AML-193 (cell line): ENCODE measurements at regions not wholly inside any gene's neighbourhood (a gene's known extent, or its start where the extent isn't known, plus 50 kb on each side); places are given as distances from the start of the nearest gene placed in this dataset.

Source experiments
- DNase-seq, 2 experiments: peaks; one replicate each; lab custom pipeline; 2025; lab: John Stamatoyannopoulos, UW

DNA sequence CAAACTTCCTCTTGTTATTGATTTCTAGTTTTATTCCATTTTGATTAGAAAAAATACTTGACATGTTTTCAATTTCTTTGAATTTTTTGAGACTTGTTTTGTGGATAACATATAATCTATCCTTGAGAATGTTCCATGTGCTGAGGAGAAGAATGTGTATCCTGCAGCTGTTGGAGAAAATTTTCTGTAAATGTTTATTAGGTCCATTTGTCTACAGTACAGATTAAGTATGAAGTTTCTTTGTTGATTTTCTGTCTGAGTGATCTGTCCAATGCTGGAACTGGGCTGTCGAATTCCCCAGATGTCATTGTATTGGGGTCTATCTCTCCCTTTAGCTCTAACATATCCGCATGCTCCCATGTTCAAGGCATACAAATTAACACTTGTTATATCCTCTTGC is 251.2 kb downstream of the CSNK1G3 start:
- no peak for DNase-seq

- DNase-seq: no peak
These were observed 244.8 kb downstream of the CSNK1G3 start for GRCh38 chr5:123756816-123757215.

- DNase-seq: no peak
These were observed 244.3 kb downstream of the CSNK1G3 start for GRCh38 chr5:123756318-123756665.

DNA sequence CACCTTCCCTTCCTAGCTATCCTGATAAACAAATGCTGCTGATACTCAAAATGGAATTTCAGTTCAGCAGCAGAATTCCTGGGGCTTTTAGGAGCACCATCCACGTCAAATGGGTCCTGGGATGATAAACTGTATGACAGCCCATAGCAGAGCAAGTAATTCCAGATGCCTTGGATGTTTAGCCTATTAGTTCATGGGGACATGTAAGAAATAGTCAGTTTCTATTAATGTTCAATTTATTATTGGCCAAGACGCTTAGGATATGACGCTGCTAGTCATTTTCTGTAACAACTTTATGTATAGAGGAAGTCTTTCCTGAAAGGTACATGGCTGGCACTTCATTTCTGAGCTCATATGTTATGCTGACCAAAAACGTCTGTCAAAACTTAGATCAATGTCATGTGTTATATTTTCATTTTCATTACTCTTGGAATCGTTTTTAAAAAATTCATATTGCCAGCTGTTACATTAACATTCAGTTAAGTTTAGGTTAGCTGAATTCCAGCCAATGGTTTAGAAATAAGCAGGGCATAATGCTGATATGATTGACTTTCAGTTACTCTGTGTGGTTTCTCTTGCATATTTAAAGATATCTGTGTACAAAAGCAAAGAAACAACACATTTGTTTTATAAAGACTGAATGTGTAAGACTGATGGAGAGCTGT is 243.8 kb downstream of the CSNK1G3 start:
- DNase-seq: no peak

DNA sequence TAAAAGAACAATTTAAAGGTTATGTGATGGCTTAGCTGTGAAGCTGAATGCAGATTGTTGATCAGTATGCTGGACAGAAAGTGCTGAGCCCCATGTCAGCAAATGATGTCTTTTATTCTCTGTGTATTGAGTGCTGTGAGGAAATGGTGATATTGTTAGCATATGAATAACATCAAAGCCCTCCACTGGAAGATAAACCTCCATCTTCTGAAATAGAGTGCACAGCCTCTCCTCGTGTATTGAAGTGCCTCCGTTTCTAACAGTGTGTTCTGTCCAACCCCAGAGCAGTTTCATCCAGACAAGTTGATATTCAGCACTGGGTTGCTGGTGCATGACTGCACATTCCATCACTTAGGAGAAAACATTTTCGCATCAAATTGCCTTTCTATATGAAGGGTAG is 242.9 kb downstream of the CSNK1G3 start:
- DNase-seq: no peak

- no peak for DNase-seq
These were observed 242.2 kb downstream of the CSNK1G3 start for GRCh38 chr5:123753937-123754891.

GRCh38 chr5:123753180-123753936 is 241.4 kb downstream of the CSNK1G3 start:
- no peak for DNase-seq

DNA sequence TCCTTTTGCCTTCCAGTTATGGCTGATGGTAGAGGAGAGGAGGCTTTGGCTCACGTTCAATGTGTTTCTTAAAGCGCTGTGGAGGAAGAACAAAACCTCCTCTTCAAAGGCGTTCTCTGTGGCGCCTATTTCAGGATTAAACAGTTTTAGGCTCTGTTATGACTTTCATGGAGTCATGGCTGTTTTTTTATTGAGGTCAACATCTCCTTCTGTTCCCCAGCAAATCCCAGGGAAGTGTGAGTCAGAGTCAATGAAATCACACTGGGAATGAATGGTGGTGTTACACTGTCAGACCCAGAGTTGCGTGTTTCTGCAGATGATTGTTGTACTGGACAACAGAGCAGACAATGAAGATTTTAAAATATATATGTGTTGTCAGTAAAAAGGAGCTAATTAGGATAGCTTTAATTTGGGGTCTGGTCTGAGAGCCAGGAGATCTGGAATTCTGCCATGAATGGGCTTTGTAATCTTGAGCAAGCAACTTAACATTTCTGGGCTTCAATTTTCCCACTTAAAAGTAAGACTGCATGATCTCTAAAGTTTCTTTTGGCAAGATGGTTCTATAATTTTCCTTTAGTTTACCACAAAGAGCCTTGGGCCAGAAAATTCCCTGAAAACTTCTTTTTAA is 240.7 kb downstream of the CSNK1G3 start:
- DNase-seq: no peak

DNA sequence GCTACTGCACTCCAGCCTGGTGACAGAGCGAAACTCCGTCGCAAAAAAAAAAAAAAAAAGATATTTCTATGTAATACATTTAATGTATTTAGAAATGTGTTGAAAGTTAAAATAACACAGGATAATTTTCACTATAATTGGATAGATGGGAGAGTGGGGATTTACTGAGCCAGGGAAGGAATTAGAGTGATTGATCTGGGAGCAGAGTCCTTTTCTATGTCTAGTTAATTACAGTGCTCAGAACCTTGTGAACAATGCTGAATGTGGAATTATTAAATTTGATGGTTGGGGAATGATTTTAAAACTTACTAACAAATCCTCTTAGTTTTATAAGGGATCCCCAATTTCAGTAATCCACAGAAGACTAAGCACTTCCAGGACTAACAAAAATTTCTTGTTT is 239.7 kb downstream of the CSNK1G3 start:
- no peak for DNase-seq

DNA sequence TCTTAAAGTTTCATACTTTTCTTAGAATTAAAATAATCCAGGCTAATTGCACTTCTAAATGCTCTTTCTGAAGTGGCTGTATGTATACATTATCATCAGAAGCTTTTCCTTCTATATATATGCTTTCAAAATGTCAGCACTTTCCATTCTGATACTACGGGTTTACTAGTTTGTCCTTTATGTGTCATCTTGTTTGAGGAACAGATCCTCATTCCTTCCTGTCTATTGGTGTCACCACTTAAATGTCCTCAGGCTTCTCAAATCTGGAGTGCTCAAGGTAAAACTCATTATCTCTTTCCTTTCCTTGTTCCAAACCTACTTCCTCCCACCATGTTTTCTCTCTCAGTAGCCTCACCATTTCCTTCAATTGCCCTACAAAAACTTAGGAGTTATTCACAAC is 236.3 kb downstream of the CSNK1G3 start:
- no peak for DNase-seq

DNA sequence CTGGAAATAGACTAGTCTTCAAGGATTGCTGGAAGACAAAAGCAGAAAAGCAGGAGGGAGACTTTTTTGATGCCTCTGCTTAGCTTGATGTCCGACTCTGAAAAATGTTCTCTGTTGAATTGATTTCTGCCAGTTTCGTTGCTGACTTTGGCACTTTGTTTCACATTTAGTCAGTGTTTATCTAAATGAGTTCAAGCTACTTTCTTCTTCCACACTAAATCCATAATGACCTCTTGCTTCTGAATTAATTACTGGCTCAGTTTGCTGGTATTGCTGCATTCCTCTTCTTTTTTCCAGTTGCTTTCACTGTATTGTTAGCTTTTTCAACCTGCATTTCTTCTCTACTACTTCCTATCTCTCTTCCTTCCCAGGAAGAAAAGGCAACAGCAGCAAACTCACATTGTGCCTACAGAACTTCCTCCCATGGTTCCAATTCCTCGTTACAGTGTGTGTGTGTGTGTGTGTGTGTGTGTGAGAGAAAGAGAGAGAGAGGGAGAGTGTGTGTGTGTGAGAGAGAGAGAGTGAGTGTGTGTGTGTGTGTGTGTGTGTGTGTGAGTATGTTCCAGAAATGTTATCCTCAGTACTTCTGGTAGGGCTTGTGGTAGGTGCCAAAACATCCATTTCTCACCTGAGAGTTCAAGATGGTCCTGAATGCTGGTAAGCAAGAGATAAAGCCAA is 234.8 kb downstream of the CSNK1G3 start:
- DNase-seq: no peak

DNA sequence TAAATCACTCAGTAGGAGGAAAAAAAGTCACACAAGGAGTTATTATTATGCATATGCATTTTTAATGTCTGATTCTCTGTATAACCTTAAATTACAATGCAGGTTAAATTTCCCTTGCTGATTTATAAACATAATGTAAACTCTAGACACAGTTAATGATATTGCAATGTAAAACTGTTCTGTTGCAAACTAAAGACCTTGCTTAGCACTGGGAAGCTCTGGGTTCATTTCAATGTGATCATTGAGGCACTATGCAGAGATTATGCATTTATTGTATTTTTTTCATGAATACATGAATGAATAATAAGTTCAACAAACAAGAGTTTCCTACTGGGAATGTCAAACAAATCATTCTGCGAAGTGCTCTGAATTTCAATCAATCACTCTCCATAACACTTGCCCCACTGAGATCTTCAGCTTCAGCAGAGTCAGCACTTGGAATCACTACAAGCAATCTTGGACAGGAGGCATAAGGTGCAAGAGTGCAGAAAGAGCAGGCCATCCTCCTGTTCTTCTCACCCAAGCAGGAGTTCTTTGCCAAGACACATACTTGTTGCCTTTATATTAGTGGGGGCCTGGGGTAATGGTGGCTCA is 232.1 kb downstream of the CSNK1G3 start:
- no peak for DNase-seq

DNA sequence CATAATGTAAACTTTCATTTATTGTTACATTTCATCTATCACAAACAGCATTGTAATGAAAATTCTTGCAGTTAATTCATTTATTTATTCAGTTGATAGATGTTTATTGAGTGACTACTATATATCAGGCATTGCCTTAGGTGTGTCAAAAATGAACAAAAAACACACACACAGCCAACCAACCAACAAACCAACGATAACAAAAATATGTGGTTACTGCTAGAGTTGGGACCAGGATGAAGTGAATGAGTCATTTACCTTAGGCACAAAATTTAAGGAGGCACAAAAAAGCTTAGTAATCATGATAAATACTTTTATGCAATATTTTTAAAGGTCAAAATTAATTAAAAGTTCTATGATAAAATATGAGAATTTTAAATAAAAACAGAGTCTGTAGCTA is 223.4 kb downstream of the CSNK1G3 start:
- no peak for DNase-seq

DNA sequence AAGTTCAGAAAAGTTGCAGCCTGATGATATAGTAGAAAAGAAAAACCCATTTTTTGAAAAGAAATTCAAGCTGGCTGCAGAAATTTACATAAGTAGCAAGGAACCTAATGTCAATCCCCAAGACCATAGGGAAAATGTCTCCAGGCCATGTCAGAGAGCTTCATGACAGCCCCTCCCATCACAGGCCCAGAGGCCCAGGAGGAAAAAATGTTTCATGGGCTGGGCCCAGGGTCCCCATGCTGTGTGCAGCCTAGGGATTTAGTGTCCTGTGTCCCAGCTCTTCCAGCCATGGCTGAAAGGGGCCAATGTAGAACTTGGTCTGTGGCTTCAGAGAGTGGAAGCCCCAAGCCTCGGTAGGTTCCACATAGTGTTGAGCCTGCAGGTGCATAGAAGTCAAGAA is 220.3 kb downstream of the CSNK1G3 start:
- no peak for DNase-seq

DNA sequence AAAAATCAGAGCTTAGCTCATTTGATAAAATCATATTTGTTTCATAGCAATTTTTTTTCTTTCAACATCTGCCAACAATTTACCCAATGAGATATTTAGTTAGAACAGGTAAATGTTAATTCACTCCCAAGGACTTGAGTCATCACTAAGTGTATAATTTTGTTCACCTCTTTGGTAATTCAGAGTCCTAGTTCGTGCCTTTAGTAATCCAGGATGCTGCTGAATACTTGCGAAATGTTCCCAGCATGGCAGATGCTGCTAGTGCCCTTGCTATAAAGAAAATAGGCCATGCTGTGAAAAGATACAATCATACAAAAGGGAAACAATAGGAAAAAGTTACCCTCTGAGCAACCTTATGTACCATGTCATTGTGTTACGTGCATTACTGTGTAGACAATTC is 210.5 kb downstream of the CSNK1G3 start:
- DNase-seq: no peak

GRCh38 chr5:123721675-123722276 is 209.8 kb downstream of the CSNK1G3 start:
- no peak for DNase-seq

DNA sequence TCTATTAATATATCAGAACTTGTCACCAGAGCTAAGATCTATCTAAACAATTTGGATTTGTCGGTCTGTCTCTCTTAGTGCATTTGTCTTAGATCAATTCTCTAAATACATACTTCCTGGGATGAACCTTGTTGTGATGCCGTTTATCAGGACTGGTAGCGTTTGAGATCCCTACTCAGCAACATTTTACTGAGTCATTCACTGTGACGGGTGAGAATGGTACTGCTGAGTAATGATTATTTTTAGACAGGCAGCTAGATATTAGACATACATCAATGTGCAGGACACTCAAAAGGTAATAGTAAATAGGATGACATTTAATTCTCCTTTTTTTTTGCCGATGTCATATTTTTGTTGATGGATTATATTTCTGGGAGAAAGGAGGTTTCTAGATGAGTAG is 209.0 kb downstream of the CSNK1G3 start:
- no peak for DNase-seq

DNA sequence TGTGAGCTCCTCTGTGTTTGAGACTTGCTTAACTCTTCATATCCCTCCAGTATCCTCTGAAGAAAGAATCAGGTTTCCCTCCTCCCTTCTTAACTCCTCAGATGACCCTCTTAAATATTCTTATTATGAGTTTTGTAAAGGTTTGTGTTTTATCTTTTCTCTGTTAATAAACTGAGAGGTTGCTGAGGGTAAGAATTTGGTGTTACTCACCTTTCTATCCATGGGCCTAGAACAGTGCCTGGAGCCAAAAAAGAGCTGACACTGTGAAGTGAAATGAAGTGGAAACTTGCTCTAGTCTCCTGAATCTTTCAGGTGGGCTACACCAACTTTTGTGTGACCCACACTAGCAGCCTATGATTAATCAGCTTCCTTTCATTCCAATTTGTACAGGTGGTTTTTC is 208.4 kb downstream of the CSNK1G3 start:
- no peak for DNase-seq

DNA sequence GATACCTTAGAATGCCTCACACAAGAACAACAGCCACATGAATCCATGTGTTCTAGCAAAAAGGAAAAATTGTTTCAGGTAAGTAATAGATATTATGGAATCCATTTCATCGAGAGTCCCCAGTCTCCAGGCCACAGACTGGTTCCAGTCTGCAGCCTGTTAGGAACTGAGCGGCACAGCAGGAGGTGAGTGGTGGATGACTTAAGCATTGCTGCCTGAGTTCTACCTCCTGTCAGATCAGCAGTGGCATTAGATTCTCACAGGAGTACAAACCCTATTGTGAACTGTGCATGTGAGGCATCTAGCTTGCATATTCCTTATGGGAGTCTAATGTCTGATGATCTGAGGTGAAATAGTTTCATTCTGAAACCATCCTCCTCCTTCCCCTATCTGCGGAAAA is 207.0 kb downstream of the CSNK1G3 start:
- no peak for DNase-seq

DNA sequence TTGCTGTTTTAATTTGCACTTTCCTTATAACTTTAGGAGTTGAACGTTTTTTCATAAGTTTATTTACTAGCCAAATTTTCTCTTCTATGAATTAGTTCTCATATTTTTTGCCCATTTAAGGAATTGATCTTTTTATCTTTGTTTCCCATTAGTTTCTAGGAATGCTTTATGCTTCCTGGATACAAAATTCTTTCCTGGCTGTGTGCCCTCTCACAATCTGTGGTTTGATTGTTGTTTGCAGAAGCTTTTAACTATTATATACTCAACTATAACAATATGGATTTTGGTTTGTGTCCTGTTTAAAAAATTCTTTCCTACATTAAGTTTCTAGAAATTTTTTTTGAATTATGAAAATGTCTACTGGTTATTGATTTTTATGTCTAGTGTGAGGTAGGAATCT is 206.3 kb downstream of the CSNK1G3 start:
- DNase-seq: no peak

- DNase-seq: no peak
These were observed 205.2 kb downstream of the CSNK1G3 start for GRCh38 chr5:123717139-123717538.
